IMR-90 (cell line): ENCODE measurements at regions not wholly inside any gene's neighbourhood (a gene's known extent, or its start where the extent isn't known, plus 50 kb on each side); places are given as distances from the start of the nearest gene placed in this dataset.

Experiments
- ATAC-seq: fragments of 200-7000 bp; cut with Tn5 transposase; 2 replicates; pipeline ENCODE4 v1.9.1; 2020; ENCODE audit warnings: low read depth, mild to moderate bottlenecking, moderate library complexity
- BruUV-seq: library from RNA; stranded (reverse); fragments of 400-500 nt; replicated peaks from 2 replicates; lab custom pipeline; 2021; lab: Mats Ljungman, UMichigan
- CTCF ChIA-PET: fragments of 300-600 bp; formaldehyde crosslinking; extraction: SDS; loops from one replicate; lab custom pipeline; 2021; ENCODE audit warnings: antibody characterized with exemption; lab: Yijun Ruan, JAX
- POLR2A ChIA-PET: fragments of 300-600 bp; sonication (Branson Sonifier 250); formaldehyde crosslinking; loops from one replicate; lab custom pipeline; 2022; ENCODE audit warnings: antibody characterized with exemption; ENCODE audit not compliant: unreplicated experiment; lab: Charles Lee
- DNase-seq: peaks from one replicate; pipeline ENCODE4 v3.0.0; 2013
- H2AFZ ChIP-seq: replicated peaks from 2 replicates; pipeline ENCODE3; 2013; ENCODE audit warnings: low read length, mild to moderate bottlenecking; ENCODE audit not compliant: poor library complexity
- H2AK5ac ChIP-seq: 2 replicates; pipeline ENCODE4 v1.6.1; 2013; ENCODE audit warnings: low read depth, low read length, inconsistent platforms
- H2AK9ac ChIP-seq: replicated peaks from 2 replicates; pipeline ENCODE3; 2013; ENCODE audit warnings: mild to moderate bottlenecking, low read depth, low read length, moderate library complexity; ENCODE audit not compliant: poor library complexity
- H2BK120ac ChIP-seq: 2 replicates; pipeline ENCODE4 v1.6.1; 2013; ENCODE audit warnings: low read depth, low read length, inconsistent platforms
- H2BK15ac ChIP-seq: 3 replicates; pipeline ENCODE4 v1.6.1; 2013; ENCODE audit warnings: low read depth, low read length, inconsistent platforms
- H2BK20ac ChIP-seq: 2 replicates; pipeline ENCODE4 v1.6.1; 2013; ENCODE audit warnings: low read depth, mild to moderate bottlenecking, inconsistent platforms, low read length, moderate library complexity
- H2BK5ac ChIP-seq: 2 replicates; pipeline ENCODE4 v1.6.1; 2013; ENCODE audit warnings: mild to moderate bottlenecking, low read depth, low read length, inconsistent platforms; ENCODE audit not compliant: poor library complexity, severe bottlenecking
- H3K14ac ChIP-seq: replicated peaks from 2 replicates; pipeline ENCODE4 v1.6.1; 2013; ENCODE audit warnings: low read depth, low read length, inconsistent platforms
- H3K18ac ChIP-seq: 2 replicates; pipeline ENCODE4 v1.6.1; 2013; ENCODE audit warnings: low read depth, low read length, control low read depth
- H3K23ac ChIP-seq: 2 replicates; pipeline ENCODE4 v1.6.1; 2013; ENCODE audit warnings: low read depth, low read length, inconsistent platforms
- H3K27ac ChIP-seq: 2 replicates; pipeline ENCODE4 v1.5.1; 2013; ENCODE audit warnings: mild to moderate bottlenecking, control low read depth, low read length; ENCODE audit not compliant: insufficient read depth
- H3K27me3 ChIP-seq: 2 replicates; pipeline ENCODE4 v1.6.1; 2013; ENCODE audit warnings: low read length; ENCODE audit not compliant: control insufficient read depth, insufficient read depth
- H3K36me3 ChIP-seq: 2 replicates; pipeline ENCODE4 v1.6.1; 2013; ENCODE audit warnings: low read length, mixed read lengths; ENCODE audit not compliant: control insufficient read depth, insufficient read depth
- H3K4ac ChIP-seq: 2 replicates; pipeline ENCODE4 v1.6.1; 2013; ENCODE audit warnings: low read depth, low read length, inconsistent platforms
- H3K4me1 ChIP-seq: 2 replicates; pipeline ENCODE4 v1.6.1; 2013; ENCODE audit warnings: low read length, mixed read lengths; ENCODE audit not compliant: control insufficient read depth, insufficient read depth
- H3K4me2 ChIP-seq: 2 replicates; pipeline ENCODE4 v1.6.1; 2013; ENCODE audit warnings: low read depth, mild to moderate bottlenecking, control low read depth, low read length, moderate library complexity
- H3K4me3 ChIP-seq: 2 replicates; pipeline ENCODE4 v1.5.1; 2013; ENCODE audit warnings: low read depth, mild to moderate bottlenecking, control low read depth, low read length, moderate library complexity; ENCODE audit not compliant: insufficient read depth
- H3K56ac ChIP-seq: 2 replicates; pipeline ENCODE4 v1.6.1; 2013; ENCODE audit warnings: low read length, inconsistent platforms; ENCODE audit not compliant: insufficient read depth; ENCODE audit errors: extremely low read depth
- H3K79me1 ChIP-seq, 2 experiments: 2 replicates each; pipeline ENCODE4 v1.6.1; 2013; ENCODE audit warnings: low read length in 2 of 2, inconsistent platforms in 1 of 2, low read depth in 1 of 2
- H3K9ac ChIP-seq: 2 replicates; pipeline ENCODE4 v1.6.1; 2013; ENCODE audit warnings: low read depth, low read length, control low read depth
- H3K9me1 ChIP-seq: 2 replicates; pipeline ENCODE4 v1.6.1; 2013; ENCODE audit warnings: low read length, inconsistent platforms; ENCODE audit not compliant: insufficient read depth
- H3K9me3 ChIP-seq: 2 replicates; pipeline ENCODE4 v1.6.1; 2013; ENCODE audit warnings: low read length; ENCODE audit not compliant: control insufficient read depth, insufficient read depth
- H4K20me1 ChIP-seq: 2 replicates; pipeline ENCODE4 v1.6.1; 2013; ENCODE audit warnings: low read length, inconsistent platforms; ENCODE audit not compliant: insufficient read depth
- H4K5ac ChIP-seq: 2 replicates; pipeline ENCODE4 v1.6.1; 2013; ENCODE audit warnings: mild to moderate bottlenecking, low read depth, low read length, control low read depth
- H4K8ac ChIP-seq, 2 experiments: 2 replicates each; pipeline ENCODE4 v1.6.1; 2013; ENCODE audit warnings: low read depth in 2 of 2, low read length in 2 of 2, control low read depth in 1 of 2, inconsistent platforms in 1 of 2
- H4K91ac ChIP-seq: 2 replicates; pipeline ENCODE4 v1.6.1; 2013; ENCODE audit warnings: low read depth, low read length, inconsistent platforms; ENCODE audit not compliant: insufficient read depth
- BHLHE40 ChIP-seq: fragments of 150-350 bp; IDR thresholded peaks from 2 replicates; pipeline ENCODE4 v1.6.1; 2016; ENCODE audit warnings: mild to moderate bottlenecking, low read depth, low read length
- NFE2L2 ChIP-seq: fragments of 150-350 bp; IDR thresholded peaks from 2 replicates; pipeline ENCODE4 v1.6.1; 2016; ENCODE audit warnings: low read depth, mild to moderate bottlenecking, low read length
- RAD21 ChIP-seq: IDR thresholded peaks from 2 replicates; pipeline ENCODE4 v1.6.1; 2012; ENCODE audit warnings: low read length, improper control_type of control experiment
- RCOR1 ChIP-seq: IDR thresholded peaks from 2 replicates; pipeline ENCODE4 v1.6.1; 2012; ENCODE audit warnings: mild to moderate bottlenecking, low read length, improper control_type of control experiment; ENCODE audit not compliant: insufficient replicate concordance
- WGBS, 2 experiments: methylation state at CpG; one replicate each; pipeline versions ENCODE4 v1.1.5 to v1.1.7; 2013; ENCODE audit warnings: missing lambda C conversion rate in 2 of 2; ENCODE audit not compliant: insufficient read length in 1 of 2; ENCODE audit errors: extremely low coverage in 2 of 2; 5-methylcytosine and 5-hydroxymethylcytosine counted together
- dilution Hi-C: fragments of 300-500 bp; cut with HindIII; formaldehyde crosslinking; loops from one replicate; pipeline ENCODE4 v1.14.3; 2018; ENCODE audit warnings: low sequenced_read_pairs; ENCODE audit not compliant: unreplicated experiment
- in situ Hi-C: fragments of 300-500 bp; cut with MboI; formaldehyde crosslinking; loops from 3 replicates; pipeline ENCODE4 v1.14.3; 2019; ENCODE audit warnings: low sequenced_read_pairs, inconsistent platforms, mixed read lengths
- intact Hi-C: fragments of 100-400 bp; cut with micrococcal nuclease; formaldehyde crosslinking; loops from 2 replicates; pipeline ENCODE4 v1.10.0; 2022
- TF ChIP-seq, protein P1 (sequence below): fragments of 150-350 bp; IDR thresholded peaks from 2 replicates; pipeline ENCODE4 v1.6.1; 2016; ENCODE audit warnings: low read depth, mild to moderate bottlenecking, low read length, moderate library complexity, borderline replicate concordance

DNA sequence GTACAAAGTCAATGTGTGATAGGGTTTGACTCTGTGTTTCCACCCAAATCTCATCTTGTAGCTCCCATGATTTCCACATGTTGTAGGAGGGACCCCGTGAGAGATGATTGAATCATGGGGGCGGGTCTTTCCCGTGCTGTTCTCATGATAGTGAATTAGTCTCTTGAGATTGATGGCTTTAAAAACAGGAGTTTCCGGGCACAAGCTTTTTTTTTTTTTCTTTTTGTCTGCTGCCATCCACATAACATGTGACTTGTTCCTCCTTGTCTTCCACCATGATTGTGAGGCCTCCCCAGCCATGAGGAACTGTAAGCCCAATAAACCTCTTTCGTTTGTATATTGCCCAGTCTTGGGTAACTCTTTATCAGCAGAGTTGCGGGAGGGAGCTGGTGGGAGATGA lies 259.6 kb downstream of the TUSC7 start:
- H3K4me2 ChIP-seq = no peak overlapping the region
- no peak for DNase-seq
- dilution Hi-C loops (no loop called here), intact Hi-C loops (no loop called here), in situ Hi-C loops (no loop called here)
- H2AFZ ChIP-seq = no peak overlapping the region
- H3K14ac ChIP-seq = no peak overlapping the region
- H2BK15ac ChIP-seq = no peak overlapping the region
- ChIA-PET CTCF (no interaction called here), POLR2A (no interaction called here)
- H2BK5ac ChIP-seq = no peak overlapping the region
- no peaks in the 10 kb centered on the region for H3K27me3 ChIP-seq
- H4K5ac ChIP-seq = no peak overlapping the region
- H3K18ac ChIP-seq = no peak overlapping the region
- H2AK9ac ChIP-seq = no peak overlapping the region
- H3K9me1 ChIP-seq = no peaks in the 10 kb centered on the region
- no peaks in the 10 kb centered on the region for H3K9me3 ChIP-seq
- TF ChIP-seq, protein P1, sequence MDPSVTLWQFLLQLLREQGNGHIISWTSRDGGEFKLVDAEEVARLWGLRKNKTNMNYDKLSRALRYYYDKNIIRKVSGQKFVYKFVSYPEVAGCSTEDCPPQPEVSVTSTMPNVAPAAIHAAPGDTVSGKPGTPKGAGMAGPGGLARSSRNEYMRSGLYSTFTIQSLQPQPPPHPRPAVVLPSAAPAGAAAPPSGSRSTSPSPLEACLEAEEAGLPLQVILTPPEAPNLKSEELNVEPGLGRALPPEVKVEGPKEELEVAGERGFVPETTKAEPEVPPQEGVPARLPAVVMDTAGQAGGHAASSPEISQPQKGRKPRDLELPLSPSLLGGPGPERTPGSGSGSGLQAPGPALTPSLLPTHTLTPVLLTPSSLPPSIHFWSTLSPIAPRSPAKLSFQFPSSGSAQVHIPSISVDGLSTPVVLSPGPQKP = no peak
- TF ChIP-seq BHLHE40 (no peak), NFE2L2 (no peak), RAD21 (no peak), RCOR1 (no peak)
- no peak overlapping the region for H4K91ac ChIP-seq
- H4K8ac ChIP-seq = no peak overlapping the region
- H2BK20ac ChIP-seq = no peak overlapping the region
- no peak for ATAC-seq
- H3K4ac ChIP-seq = no peak overlapping the region
- no peak overlapping the region for H2BK120ac ChIP-seq
- no peak overlapping the region for H2AK5ac ChIP-seq
- H3K4me3 ChIP-seq = no peak overlapping the region
- no peaks in the 10 kb centered on the region for H4K20me1 ChIP-seq
- H3K56ac ChIP-seq = no peak overlapping the region
- no peak overlapping the region for H3K27ac ChIP-seq
- H3K9ac ChIP-seq = no peak overlapping the region
- H3K23ac ChIP-seq = no peak overlapping the region
- H3K36me3 ChIP-seq = no peaks in the 10 kb centered on the region
- no peaks in the 10 kb centered on the region for H3K79me1 ChIP-seq
- no CpG with 5 or more reads among the region's 6 CpGs for WGBS, 2 experiments
- BruUV-seq = no TSS peak
- no peaks in the 10 kb centered on the region for H3K4me1 ChIP-seq
